Panc1 (cell line): ENCODE measurements at regions not wholly inside any gene's neighbourhood (a gene's known extent, or its start where the extent isn't known, plus 50 kb on each side); places are given as distances from the start of the nearest gene placed in this dataset.
A peak's percentile ranks its signal among the peaks of the same experiment; 100 is the strongest.

Experiments
- ATAC-seq: fragments of 200-7000 bp; cut with Tn5 transposase; 2 replicates; pipeline ENCODE4 v1.9.1; 2020; ENCODE audit warnings: mild to moderate bottlenecking, moderate library complexity
- BruUV-seq: library from RNA; stranded (reverse); fragments of 400-500 nt; replicated peaks from 2 replicates; lab custom pipeline; 2021; lab: Mats Ljungman, UMichigan
- CTCF ChIA-PET: fragments of 300-600 bp; sonication (Branson Sonifier 250); formaldehyde crosslinking; loops from one replicate; lab custom pipeline; 2022; ENCODE audit warnings: antibody characterized with exemption; lab: Charles Lee
- POLR2A ChIA-PET: fragments of 300-600 bp; sonication (Branson Sonifier 250); formaldehyde crosslinking; loops from one replicate; lab custom pipeline; 2022; ENCODE audit warnings: antibody characterized with exemption; lab: Charles Lee
- DNase-seq: peaks from one replicate; pipeline ENCODE4 v3.0.0-alpha.2; 2010; ENCODE audit warnings: low read depth, low spot score
- H3K27ac ChIP-seq: 2 replicates; pipeline ENCODE4 v1.5.1; 2011; ENCODE audit warnings: mild to moderate bottlenecking, low read length, inconsistent platforms
- H3K27me3 ChIP-seq: fragments of 200-500 bp; sonication (Bioruptor generic); 2 replicates; pipeline ENCODE4 v1.6.0; 2014; ENCODE audit warnings: low read length, inconsistent platforms; ENCODE audit not compliant: control insufficient read depth, insufficient read depth
- H3K36me3 ChIP-seq: fragments of 200-500 bp; sonication (Bioruptor generic); 2 replicates; pipeline ENCODE4 v1.5.1; 2014; ENCODE audit warnings: inconsistent platforms, mild to moderate bottlenecking, low read length, moderate library complexity; ENCODE audit not compliant: control insufficient read depth, insufficient read depth
- H3K4me1 ChIP-seq: 2 replicates; pipeline ENCODE4 v1.5.1; 2011; ENCODE audit warnings: inconsistent platforms, mild to moderate bottlenecking, low read length, moderate library complexity; ENCODE audit not compliant: control insufficient read depth, insufficient read depth
- H3K4me3 ChIP-seq, 2 experiments: 2 replicates each; pipeline ENCODE4 v1.5.1; 2011 to 2012; ENCODE audit warnings: low read depth in 2 of 2, low read length in 2 of 2, mild to moderate bottlenecking in 2 of 2, inconsistent platforms in 1 of 2, moderate library complexity in 1 of 2
- H3K9me3 ChIP-seq: fragments of 200-500 bp; sonication (Bioruptor generic); 2 replicates; pipeline ENCODE4 v1.5.1; 2014; ENCODE audit warnings: low read depth, mild to moderate bottlenecking, inconsistent platforms, low read length, moderate library complexity; ENCODE audit not compliant: control insufficient read depth, insufficient read depth
- CTCF ChIP-seq: fragments of 450-650 bp; IDR thresholded peaks from 2 replicates; pipeline ENCODE4 v1.5.1; 2017; ENCODE audit warnings: mild to moderate bottlenecking
- POLR2AphosphoS5 ChIP-seq: IDR thresholded peaks from 2 replicates; pipeline ENCODE4 v1.6.1; 2012; ENCODE audit warnings: mild to moderate bottlenecking, low read depth, low read length, moderate library complexity
- REST ChIP-seq, 2 experiments: IDR thresholded peaks; 2 replicates each; pipeline ENCODE4 v1.6.1; 2011 to 2012; ENCODE audit warnings: low read depth in 2 of 2, control low read depth in 1 of 2, low read length in 1 of 2, mild to moderate bottlenecking in 1 of 2, moderate library complexity in 1 of 2; ENCODE audit not compliant: insufficient read depth in 1 of 2
- SIN3A ChIP-seq: IDR thresholded peaks from 2 replicates; pipeline ENCODE4 v1.6.1; 2012; ENCODE audit warnings: low read depth, mild to moderate bottlenecking, low read length, moderate library complexity, borderline replicate concordance; ENCODE audit not compliant: insufficient read depth
- TCF7L2 ChIP-seq: IDR thresholded peaks from 2 replicates; pipeline ENCODE4 v1.6.1; 2011; ENCODE audit warnings: mild to moderate bottlenecking, low read depth, low read length, inconsistent platforms
- in situ Hi-C: cut with HindIII; loops from 2 replicates; pipeline ENCODE4 v1.10.0; 2016; ENCODE audit warnings: low sequenced_read_pairs, low pct_unique_long_range_greater_than_20kb
- intact Hi-C: fragments of 100-400 bp; cut with micrococcal nuclease; formaldehyde crosslinking; loops from one replicate; pipeline ENCODE4 v1.10.0; 2022; ENCODE audit not compliant: unreplicated experiment

DNA sequence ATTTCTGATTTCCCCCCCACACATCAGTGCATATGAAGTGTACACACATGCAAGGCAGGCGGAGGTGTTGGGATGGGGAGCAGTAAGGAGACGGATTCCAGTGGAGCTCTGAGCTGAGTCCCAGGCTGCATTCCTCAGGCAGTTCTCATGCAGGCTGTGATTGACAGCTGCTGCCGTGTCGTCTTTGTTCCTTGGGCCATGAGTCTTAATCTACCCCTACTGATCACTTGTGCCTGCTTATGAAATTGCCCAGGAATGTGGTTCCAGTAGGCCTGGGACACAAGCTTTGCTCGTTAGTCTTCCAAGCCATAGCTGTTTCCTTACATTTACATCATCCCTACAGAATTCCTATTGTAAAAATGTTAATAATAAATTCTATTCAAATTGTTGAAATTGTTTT is 1241.9 kb downstream of the UQCRFS1 start:
- DNase-seq (no peak), ATAC-seq (no peak)
- ChIA-PET CTCF (no interaction called here), POLR2A (interaction anchor here (0.6 kb wide), 1 partner anchor 169 kb away, joined by 4 read pairs; no protein-coding TSS in a partner anchor)
- no TSS peak for BruUV-seq
- Histone ChIP-seq H3K36me3 (no peaks in the 10 kb centered on the region), H3K9me3 (no peaks in the 10 kb centered on the region), H3K4me3 (no peak overlapping the region), H3K4me1 (no peaks in the 10 kb centered on the region), H3K27ac (no peak overlapping the region), H3K27me3 (no peaks in the 10 kb centered on the region)
- in situ Hi-C loops = no loop called here
- intact Hi-C loops = loop anchor here (10.0 kb wide), 1 partner anchor 244 kb away; no protein-coding TSS in a partner anchor
- TF ChIP-seq SIN3A (no peak), POLR2AphosphoS5 (no peak), CTCF (no peak), REST (IDR thresholded peaks at IDR 0.05; ENCODE audit: insufficient read depth in 1 of 2, low read depth in 2 of 2, low read length in 1 of 2) (no peak), TCF7L2 (no peak)

GRCh38 chr19:27966390-27966816 is 1246.5 kb downstream of the UQCRFS1 start:
- TF ChIP-seq POLR2AphosphoS5 (no peak), TCF7L2 (no peak), REST (IDR thresholded peaks at IDR 0.05; ENCODE audit: insufficient read depth in 1 of 2, low read depth in 2 of 2, low read length in 1 of 2) (no peak), SIN3A (no peak), CTCF (peak; percentile 81; the same call in 1 of the 2 replicates)
- Histone ChIP-seq H3K9me3 (no peaks in the 10 kb centered on the region), H3K27me3 (no peaks in the 10 kb centered on the region), H3K4me1 (no peaks in the 10 kb centered on the region), H3K36me3 (no peaks in the 10 kb centered on the region), H3K27ac (no peak overlapping the region), H3K4me3 (no peak overlapping the region)
- DNase-seq = no peak
- BruUV-seq = no TSS peak
- in situ Hi-C loops (no loop called here), intact Hi-C loops (loop anchor here (2.0 kb wide), 1 partner anchor 358 kb away; no protein-coding TSS in a partner anchor)
- CTCF ChIA-PET = no interaction called here
- POLR2A ChIA-PET = no interaction called here
- ATAC-seq = no peak
